ENCODE measurements at regions not wholly inside any gene's neighbourhood (a gene's known extent, or its start where the extent isn't known, plus 50 kb on each side); places are given as distances from the start of the nearest gene placed in this dataset.

GRCh38 chr2:180334514-180334913, 327.4 kb upstream of the CWC22 start:
- DNase-seq (ENCODE audit: low read depth) = no peak
- H3K4me3 ChIP-seq (ENCODE audit: low read length) = no peak overlapping the region
- no peak for TF ChIP-seq CTCF (conservative IDR thresholded peaks at IDR 0.05; ENCODE audit: low read length)

GRCh38 chr2:180328795-180329422, 321.8 kb upstream of the CWC22 start:
- DNase-seq (ENCODE audit: low read depth) = no peak
- no peak for TF ChIP-seq CTCF (conservative IDR thresholded peaks at IDR 0.05; ENCODE audit: low read length)
- H3K4me3 ChIP-seq (ENCODE audit: low read length) = no peak overlapping the region

- DNase-seq (ENCODE audit: low read depth) = no peak
- H3K4me3 ChIP-seq (ENCODE audit: low read length) = no peak overlapping the region
- TF ChIP-seq CTCF (conservative IDR thresholded peaks at IDR 0.05; ENCODE audit: low read length) = no peak
Measured at GRCh38 chr2:180327185-180327584, 320.1 kb upstream of the CWC22 start.

GRCh38 chr2:180325416-180326120, 318.5 kb upstream of the CWC22 start:
- no peak for TF ChIP-seq CTCF (conservative IDR thresholded peaks at IDR 0.05; ENCODE audit: low read length)
- no peak overlapping the region for H3K4me3 ChIP-seq (ENCODE audit: low read length)
- DNase-seq (ENCODE audit: low read depth) = no peak

- no peak for TF ChIP-seq CTCF (conservative IDR thresholded peaks at IDR 0.05; ENCODE audit: low read length)
- H3K4me3 ChIP-seq (ENCODE audit: low read length) = no peak overlapping the region
- peak; percentile 17 for DNase-seq (ENCODE audit: low read depth)
Measured at GRCh38 chr2:180324182-180324581, 317.1 kb upstream of the CWC22 start.

GRCh38 chr2:180322781-180323180, 315.7 kb upstream of the CWC22 start:
- TF ChIP-seq CTCF (conservative IDR thresholded peaks at IDR 0.05; ENCODE audit: low read length) = no peak
- no peak overlapping the region for H3K4me3 ChIP-seq (ENCODE audit: low read length)

More at GRCh38 chr2:180322781-180323180, 315.7 kb upstream of the CWC22 start:
- no peak for DNase-seq (ENCODE audit: low read depth)
